GM18517 (cell line): ENCODE measurements at regions not wholly inside any gene's neighbourhood (a gene's known extent, or its start where the extent isn't known, plus 50 kb on each side); places are given as distances from the start of the nearest gene placed in this dataset.

Experiments used
- ATAC-seq: cut with Tn5 transposase; IDR thresholded peaks from one replicate; pipeline ENCODE4 v1.9.1; 2021; ENCODE audit warnings: mild to moderate bottlenecking, moderate library complexity; ENCODE audit not compliant: unreplicated experiment

DNA sequence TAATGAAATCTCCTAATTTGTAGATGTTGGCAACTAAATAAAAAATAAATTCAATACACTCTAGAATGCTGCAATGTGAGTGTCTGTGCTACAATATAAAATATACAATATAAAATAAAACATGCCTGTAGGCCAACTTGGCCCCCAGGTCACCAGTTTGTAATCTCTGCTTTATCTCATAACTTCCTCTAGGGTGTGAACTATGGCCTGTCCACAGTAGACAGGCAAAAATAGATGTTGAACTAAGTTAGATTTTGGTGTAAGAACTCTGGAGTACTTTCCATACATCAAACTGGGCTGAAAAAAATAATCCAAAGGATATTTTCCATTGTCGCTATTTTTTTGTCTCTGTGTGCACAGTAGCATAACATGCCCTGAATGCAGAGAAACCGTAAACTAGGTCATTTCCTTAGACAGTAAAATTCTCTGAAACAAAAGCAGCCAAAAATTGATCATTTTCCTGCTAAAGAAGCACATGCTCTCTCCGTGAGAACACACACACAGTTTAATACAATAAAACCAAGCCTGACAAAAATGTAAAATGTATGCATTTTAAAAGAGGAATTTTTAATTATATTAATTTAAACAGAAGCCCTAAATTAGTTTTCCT lies 98.5 kb upstream of the ZFP64 start:
- no peak for ATAC-seq

DNA sequence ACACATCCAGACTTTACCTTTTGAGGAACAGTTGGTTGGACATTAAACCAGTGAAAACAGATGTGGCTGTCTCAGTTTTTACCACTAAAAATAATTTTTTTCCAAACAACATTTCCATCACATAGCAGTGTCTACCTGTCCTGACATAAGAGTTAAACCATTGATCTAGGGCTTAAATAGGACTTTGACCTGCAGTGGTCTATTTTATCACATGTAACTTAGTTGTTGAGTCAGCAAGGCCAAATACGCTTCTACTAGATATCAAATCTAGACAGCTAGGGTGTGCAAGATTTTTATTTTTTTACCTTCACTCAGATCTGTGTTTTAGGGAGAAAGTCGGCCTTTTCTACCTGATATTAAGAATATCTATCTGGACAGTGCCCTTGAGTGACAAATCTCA lies 88.8 kb upstream of the ZFP64 start:
- ATAC-seq = no peak

DNA sequence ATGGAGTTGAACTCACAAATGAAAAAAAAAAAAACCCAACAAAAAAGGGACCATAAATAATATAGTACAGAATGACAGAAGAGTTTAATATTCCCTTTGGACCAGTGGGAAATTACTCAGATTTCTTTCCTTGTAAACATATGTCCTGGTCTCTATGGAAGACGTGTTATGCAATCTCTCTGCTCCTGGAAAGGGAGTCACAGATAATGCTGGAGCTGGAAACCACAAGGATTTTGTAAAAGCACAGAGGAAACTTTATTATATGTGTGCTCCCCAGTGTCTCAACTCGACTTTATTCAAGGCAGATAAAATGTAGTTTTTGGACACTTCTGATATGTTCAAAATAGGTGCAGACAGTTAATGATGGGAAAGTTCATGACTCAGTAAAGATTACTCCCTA lies 88.1 kb upstream of the ZFP64 start:
- no peak for ATAC-seq

DNA sequence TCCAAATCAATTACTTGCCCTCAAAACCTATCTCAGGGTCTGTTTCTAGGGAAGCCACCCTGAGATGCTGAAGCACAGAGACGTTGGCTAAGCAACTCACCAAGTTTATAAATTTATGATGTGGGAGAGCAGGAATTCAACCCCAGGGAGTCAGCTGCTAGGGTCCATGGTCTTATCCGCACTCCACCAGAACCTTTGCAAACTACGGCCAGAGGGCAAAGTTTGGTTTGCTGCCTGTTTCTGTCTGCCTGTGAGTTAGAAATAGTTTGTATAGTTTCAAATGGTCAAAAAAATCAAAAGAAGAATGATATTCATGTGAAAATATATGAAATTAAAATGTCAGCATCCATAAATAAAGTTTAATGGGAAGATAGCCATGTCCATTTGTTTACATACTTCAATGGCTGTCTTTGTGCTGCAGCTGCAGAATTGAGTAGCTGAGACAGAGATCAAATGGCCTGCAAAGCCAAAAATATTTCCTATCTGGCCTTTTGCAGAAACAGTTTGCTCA lies 83.7 kb upstream of the ZFP64 start:
- ATAC-seq = no peak

DNA sequence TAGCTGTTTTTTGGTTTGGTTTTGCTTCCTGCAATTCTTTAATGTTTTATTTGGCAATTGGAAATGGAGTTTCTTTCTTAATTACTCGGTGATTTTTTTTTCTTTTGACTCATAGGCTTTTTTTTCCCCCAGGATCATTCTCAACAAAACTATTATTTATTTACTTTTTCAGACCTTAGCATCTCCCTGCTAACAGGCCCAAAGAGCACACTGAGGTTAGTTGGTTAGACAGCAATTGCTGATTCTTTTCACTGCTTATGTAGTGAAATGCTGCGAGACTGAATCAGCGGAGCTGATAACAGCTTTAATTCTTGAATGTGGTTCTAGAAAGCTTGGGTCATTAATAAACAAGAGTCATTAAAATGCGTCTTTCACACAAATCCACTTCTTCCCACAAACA lies 79.1 kb upstream of the ZFP64 start:
- ATAC-seq = no peak

DNA sequence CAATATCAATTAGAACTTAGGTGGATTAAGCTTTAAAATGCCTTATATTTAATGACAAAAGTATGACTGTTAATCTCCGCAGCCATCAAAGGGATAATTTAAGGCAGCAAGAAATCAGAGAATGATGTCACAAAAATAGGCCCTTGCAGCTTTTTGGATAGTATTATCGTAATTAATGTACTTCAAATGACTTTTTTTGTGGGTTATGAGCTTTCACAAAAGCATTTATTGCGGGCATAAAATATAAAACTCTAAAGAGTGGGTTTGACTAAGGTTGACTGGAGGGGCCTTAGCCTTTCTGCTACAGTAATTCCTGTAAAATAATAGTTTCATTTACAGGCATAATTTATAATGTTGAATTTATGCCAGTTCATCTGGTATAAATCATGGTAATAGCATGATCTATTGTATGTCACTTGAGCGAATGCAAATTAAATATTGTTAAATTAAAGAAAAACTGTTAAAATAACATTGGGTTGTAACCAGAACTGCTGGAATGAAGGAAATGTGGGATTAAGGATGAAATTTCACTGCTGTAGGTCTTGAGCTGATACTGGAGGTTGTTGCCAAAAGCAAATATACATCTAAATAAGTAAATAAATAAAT lies 78.5 kb upstream of the ZFP64 start:
- ATAC-seq = no peak

DNA sequence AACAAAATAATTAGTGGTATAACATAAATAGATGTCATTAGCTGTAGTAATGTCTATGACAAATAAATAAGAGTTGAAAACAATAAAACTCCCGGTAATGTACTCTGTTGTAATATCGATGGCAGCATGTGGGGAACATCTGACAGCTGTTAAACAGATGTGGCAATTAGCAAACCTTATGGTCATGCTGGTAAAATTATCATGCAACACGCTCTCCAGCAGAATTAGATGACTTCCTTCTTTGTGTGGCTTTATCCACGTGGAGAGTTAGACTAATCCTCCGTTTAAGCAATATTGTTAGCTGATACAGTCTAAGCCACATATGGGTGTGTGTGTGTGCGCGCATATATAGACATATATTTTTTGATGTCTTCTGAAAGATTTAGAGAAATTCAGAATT lies 77.7 kb upstream of the ZFP64 start:
- no peak for ATAC-seq

DNA sequence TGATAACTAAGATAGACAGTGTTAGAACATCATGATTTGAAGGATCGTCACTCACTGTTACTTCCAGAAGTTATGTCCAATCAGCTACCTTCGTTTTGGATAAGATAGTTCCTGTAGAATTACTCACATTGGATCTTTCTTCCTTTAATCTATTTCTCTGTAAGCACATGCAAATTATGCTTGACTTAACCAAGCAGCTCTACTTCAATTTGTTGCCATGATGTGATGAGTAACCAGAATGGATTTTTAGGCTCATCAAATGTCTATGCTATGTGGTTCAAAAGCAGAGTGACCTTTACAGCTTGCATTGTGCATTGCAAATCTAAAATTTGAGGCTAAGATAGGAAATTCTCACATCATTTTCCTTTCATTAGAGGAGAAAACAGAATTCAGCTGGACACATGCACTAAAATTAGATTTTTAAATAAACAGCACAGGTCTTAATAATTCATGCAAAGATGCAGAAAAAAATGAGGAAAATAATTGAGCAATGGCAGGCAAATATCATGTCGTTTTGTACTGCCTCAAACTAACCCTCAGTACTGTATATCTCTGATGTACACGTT lies 76.7 kb upstream of the ZFP64 start:
- no peak for ATAC-seq

DNA sequence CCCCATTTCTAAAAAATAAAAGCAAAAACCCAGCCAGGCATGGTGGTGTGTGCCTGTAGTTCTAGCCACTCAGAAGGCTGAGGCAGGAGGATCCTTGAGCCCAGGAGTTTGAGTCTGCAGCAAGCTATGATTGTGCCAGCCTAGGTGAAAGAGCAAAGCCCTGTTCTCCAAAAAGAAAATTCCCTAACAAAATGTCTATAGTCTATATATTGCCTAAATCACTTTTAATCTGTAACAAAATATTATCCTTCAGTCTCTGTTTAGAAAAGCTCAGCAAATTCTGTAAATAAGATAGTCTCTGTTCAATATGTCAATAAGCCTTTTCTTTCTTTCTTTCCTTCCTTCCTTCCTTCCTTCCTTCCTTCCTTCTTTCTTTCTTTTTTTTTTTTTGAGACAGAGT lies 75.8 kb upstream of the ZFP64 start:
- ATAC-seq = no peak

DNA sequence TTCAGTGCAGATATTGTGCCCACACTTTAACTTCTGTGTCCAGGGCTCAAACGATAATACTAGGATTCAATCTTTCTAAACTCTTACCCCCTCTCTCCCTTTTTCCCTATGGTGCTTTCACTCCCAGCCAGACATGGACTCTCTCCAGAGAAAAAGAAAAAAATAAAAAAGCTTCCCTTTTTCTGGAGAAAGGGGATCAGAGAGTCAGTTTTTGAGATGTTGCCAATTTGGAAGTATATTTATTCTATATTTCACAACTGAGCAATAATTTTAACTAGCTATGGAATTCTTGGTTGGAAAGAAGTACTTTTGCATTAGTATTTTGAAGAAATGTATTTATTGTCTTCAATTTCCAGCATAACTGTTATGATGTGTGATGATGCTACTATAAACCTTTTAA lies 72.2 kb upstream of the ZFP64 start:
- no peak for ATAC-seq

DNA sequence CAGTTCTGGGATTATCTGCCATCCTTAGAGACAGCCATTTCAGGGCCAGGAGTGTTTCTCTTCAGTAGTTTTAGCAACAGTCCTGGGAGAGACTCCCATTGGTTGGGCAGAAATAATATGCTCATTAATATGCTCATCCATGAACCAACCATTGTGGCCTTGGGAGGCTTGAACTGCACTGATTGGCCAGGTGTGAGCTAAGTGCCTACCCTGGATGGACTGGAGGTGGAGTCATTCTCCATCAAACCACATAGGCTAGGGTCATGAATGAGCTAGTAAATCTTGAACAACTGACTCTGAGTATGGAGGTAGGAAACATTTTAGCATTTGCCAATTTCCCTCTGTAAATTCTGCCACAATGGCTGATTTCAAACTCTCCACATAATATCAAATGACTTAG lies 70.2 kb upstream of the ZFP64 start:
- no peak for ATAC-seq

DNA sequence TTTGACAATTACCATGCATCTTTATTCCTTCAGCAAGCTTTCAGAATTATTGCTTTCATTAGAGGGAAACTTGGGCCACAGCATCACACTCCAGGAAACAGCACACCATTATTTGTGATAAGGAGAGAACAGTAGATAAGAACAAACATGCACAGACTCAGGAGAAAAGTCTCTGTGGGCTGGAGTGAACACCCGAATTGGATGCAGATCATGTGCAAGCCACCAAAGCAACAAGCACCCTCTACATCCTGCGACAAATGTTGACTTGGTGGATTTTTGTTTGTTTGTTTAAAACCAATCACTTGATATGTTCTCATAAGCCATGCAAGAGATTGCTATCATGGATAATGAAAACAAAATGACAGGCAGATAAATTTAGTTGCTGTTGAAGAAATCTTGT lies 67.7 kb upstream of the ZFP64 start:
- no peak for ATAC-seq

DNA sequence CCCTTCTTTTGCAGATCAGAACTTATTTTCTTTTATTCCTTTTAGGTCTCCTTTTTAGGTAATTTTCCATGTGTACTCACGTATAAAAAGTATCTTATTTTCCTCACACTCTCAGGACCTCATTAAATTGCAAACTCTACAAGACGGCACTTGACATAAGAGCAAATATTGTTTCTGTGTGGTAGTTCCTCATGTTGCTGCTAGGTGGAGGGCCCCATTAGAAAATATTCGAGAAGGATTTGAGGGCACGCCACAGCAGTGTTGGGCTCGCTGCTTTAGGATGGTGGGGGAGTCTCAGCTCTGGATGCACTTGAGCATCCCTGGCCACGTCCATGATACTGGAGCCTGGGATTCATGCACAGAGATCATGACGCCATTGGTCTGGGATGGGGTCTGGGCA lies 64.9 kb upstream of the ZFP64 start:
- ATAC-seq = no peak

DNA sequence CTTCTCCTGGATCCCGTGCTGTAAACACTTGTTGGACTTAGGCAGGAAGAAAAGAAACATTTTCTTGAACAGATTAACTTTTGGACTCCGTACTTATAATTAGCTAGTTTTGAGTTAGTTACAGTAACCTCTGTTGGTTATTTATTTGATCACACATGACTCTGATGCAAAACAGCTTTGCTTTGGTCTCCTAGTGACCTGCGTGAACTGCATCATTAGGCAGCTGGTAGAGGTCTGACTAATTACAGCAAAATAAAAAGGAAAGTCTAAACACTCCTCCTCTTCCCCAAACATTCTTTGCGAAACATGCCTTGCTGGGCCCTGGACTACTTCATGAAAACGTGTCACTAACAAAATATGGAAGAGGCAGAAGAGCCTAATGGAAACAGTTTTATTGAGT lies 61.1 kb upstream of the ZFP64 start:
- ATAC-seq = no peak

DNA sequence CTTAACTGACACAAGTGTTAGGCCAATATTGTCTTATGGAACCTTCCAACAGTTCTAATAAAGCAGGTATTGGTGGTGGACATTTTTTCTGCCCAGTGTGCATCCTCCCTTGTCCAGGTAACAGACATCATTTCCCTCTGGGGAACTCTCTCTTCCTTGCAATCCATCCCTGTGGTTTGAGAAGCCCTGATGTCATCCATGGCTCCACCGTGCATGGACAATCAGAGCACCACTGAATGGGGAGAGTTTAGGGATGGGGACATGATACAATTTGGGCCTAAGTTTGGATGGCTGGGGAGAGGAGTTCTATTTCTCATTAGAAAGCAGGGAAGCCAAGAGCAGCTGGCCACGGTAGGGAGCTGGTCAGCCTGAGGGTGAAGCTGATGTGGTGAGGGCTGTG lies 60.2 kb upstream of the ZFP64 start:
- no peak for ATAC-seq

DNA sequence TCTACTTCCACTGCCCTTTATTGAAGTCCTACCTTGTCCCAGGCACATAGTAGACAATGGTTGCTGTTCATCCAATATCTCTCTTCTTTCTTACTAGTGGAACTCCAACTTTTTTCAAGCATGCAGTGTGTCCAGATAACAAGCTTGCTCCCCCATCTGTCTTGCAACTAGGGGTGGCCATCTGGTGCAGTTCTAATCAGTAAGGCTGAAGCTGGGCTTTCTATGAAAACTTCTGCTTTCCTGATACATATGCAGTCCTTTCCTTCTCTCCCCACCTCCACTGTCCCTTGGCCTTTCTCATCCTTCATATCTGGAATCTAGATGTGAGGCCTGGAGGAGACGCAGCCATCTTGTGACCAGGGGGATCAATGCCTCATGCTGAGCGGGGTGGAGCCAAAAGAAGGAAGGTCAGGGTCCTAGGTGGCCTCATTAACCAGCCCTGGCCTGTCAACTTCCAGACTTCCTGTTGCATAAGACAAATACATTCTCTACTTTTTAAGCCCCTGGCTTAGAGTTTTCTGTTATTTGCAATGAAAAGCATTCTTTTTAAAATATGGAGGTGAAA lies 59.6 kb upstream of the ZFP64 start:
- no peak for ATAC-seq

DNA sequence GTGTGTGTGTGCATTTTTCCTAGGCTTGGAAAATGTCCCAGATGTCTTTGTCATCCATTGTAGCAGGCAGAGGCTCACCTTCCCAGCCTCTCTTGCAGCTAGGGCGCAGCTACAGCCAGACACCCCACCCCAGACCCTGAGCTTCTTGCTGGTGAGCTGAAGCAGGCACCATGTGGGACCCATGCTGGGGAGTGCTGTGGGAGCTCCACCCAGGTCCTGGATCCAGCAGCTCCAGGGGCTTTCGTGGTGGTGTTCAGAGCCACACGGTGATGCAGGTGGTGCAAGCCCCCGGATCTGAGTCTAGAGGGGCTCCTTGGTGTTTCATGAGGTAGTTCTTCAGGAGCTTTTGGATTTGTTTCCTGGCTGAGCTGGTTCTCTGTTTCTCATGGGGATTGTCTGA lies 56.0 kb upstream of the ZFP64 start:
- ATAC-seq = no peak

DNA sequence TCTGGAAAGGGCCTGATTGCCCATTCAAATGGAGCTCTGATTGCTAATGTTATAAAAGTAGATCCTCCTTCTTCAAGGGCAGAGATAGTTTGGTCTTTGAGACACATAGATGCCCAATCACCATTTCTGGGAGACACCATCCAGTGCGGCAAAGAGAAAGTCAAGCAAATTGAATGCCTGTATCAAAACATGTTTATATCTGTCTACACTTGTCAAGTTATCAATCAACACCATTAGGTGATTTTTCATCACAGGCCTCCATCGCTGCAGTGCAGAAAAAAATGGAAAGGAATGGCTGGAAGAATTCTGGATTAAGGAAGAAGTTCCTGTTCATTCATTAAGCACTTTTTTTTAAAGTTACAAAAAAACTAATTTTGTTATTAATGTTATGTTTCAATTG lies 54.8 kb upstream of the ZFP64 start:
- ATAC-seq = no peak

DNA sequence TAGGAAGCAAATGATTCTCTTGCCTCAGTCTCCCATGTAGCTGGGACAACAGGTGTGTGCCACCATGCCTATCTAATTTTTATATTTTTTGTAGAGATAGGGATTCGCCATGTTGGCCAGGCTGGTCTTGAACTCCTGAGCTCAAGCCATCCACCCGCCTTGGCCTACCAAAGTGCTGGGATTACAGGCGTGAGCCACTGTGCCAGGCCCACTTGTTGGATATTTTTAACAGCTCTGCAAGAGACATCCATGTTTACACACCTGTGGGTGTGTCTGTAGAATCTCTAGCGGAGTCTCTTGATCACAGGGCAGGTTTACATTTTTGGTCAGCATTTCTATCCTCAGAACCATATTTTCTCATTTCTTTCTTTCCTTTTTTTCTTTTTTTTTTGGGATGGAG lies 53.1 kb upstream of the ZFP64 start:
- no peak for ATAC-seq

DNA sequence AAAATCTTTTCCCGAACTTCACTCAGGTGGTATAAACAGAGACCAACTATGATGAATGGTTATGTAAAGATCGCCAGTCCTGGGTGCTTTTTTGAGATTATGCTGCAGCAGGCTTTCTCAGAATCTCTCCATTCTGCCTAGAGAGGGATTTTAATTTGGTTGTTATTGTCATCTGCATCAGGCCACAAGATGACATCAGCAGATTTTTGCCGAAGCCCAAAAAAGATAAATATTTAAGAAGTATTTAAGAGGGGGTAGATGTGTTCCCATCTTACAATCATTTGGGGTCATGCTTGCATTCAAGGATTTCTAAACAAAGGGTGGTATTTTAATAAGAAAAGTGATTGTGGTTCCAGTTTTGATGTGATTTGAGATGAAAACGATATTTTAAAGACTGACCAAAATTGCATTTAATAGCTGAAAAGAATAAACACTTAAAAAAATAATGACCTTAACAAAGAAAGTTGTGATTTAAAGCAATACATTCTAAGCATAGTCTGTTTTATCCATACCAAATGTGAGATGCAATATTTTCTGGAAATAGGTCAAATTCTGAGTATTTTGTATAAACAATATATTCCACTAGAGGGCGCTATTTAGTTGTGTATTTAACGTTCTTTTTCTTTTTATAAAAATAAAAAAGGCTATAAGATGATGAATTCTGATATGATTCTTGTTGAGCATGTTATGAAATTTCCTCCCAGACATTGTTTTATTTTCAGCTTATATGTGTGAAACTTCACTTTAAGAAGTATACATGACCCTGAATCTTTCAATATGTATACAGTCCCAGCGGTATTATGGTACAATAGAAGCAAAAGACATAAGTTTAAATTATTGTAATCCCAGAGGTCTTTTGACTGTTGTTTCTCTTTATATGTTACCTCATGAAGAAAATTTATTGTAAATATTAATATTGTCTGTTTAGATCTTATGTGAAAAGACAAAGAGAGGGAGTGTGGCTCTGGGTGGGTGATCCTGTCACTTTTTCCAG lies 51.0 kb upstream of the ZFP64 start:
- ATAC-seq = no peak
